Activated CD4-positive, alpha-beta T cell treated with anti-CD3 and anti-CD28 coated beads, Interleukin-2, Interleukin-6, amounts not matched to agents 100 ng/mL and 50 ng/mL, durations not matched to agents 16 hours and 8 hours (primary cell): ENCODE measurements at regions not wholly inside any gene's neighbourhood (a gene's known extent, or its start where the extent isn't known, plus 50 kb on each side); places are given as distances from the start of the nearest gene placed in this dataset.
"Not testable (repeated sequence)": the region's sequence is repeated elsewhere in the genome, so short reads cannot be mapped to it uniquely, and the experiment has no call there.

Experiments used
- DNase-seq: peaks from one replicate; pipeline ENCODE4 v3.0.0-alpha.2; 2020

DNA sequence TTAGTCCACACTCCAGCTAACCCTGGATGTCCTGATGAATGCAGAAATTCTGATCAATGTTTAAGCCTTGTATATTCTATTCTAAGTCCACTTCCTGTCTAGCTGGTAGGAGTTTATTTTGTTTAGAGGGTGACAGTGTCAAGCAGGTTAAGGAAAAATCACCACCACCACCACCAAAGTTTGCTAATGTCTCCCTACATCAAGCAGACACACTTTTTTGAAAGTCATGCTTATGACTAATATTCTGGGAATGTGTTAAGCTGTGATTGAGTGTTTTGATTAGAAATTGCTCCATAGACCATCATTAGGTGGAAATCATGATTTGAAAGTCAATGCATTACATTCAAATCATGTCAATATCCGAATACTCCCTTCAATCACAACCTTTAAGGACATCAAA lies 1530.1 kb downstream of the MAT2B start:
- DNase-seq, result no peak

DNA sequence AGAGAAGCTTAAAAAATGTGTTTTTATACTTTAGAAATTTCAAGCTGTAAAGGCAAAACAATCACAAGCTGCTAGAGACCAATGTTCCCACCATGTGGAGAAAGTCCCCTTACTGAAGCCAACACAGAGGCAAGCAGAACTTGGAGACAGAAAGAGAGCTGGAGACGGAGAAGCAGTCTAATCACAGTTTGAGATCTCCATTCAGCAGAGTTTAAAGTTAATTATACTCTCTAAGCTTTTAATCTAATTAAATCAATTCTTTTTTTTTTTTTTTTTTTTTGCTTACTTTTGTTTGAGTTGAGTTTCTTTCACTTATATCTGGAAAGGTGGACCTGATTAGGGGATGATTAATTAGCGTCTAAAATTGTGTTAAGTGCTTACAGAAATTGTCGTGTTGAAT lies 1534.3 kb downstream of the MAT2B start:
- DNase-seq, result no peak

DNA sequence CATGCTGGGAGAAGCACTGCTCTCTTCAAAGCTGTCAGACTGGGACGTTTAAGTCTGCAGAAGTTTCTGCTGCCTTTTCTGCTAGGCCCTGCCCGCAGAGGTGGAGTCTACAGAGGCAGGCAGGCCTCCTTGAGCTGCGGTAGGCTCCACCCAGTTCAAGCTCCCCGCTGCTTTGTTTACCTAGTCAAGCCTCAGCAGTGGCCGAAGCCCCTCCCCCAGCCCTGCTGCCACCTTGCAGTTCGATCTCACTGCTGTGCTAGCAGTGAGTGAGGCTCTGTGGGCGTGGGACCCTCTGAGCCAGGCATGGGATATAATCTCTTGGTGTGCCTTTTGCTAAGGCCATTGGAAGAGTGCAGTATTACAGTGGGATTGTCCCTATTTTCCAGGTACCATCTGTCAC lies 1540.5 kb downstream of the MAT2B start:
- not testable (repeated sequence) for DNase-seq

DNA sequence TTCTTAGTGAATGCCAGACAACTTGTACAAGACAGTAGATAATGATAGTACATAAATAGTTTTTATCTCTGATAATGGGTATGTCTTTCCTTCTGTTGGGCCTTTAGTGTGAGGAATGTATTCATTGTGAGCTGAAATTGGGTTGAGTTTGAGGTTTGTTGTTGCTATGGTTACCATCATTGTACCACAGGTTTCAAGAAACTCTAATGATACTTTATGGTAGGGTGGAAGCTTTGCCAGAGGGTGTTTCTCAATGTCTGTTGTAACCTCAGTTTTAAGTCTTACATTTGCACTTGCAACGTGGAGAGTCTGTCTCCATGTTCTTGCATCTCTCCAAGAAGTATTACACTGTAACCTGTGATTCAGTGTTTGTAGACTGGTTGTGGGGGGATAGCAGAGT lies 1550.1 kb downstream of the MAT2B start:
- no peak for DNase-seq

DNA sequence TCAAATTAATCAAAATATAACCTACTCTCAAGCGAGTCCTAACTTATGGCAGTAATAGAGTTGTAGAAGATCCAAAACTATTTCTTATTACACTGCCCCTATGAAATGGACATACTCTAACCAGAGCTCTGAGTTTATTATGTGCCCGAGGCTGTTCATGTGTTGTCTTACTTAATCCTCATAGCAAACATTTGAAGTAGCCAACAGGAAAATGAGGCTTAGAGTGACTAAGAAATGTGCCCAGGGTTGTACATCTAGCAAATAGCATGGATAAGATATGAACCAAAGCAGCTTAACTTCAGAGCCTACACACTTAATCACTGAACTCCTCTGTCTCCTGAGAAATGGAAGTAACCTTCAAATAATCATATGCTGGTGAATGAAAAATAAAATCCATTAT lies 1551.7 kb downstream of the MAT2B start:
- DNase-seq, result no peak

DNA sequence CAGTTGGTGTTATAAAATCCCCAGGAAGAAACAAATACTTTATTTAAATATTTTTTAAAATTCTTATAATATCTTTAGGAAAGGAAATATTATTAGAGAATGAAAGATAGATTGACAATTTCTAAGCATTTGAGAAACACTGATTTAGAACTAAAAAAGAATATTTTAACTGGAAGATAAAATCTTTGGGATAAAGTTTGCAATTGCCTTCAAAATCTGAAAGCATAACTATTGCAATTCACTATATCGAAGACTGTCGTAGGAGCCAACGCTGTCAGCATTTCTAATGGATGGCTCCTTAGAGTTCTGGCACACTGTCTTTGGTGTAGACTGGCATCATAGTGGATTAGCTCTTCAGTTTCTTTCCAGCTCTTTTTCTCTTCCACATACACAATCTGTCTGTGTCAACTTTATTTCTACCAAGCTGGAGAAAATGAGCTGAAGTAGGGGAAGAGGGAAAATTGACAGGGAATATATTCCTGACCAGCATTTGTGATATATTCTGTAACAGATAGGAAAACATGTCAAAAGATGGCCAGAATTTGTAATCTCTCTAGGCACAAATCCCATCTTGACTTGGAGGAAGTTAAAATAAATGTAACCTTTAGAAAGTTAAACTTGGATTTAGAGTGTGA lies 1561.4 kb downstream of the MAT2B start:
- no peak for DNase-seq

DNA sequence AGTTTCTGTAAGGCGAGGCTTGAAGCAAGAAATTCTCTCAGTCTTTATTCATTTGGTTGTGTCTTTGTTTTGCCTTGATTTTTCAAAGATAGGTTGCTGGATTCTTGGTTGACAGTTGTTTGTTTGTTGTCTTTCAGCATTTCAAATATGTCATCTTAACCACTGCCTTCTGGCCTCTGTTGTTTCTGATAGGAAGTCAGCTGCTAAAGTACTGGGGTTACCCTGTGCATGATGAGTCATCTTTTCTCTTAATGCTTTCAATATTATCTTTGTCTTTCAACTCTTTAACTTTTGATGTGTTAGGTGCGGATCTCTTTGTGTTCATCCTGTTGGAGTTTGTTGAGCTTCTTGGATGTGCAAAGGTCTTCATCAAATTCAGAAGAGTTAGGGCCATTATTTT lies 1571.3 kb downstream of the MAT2B start:
- DNase-seq, result no peak

DNA sequence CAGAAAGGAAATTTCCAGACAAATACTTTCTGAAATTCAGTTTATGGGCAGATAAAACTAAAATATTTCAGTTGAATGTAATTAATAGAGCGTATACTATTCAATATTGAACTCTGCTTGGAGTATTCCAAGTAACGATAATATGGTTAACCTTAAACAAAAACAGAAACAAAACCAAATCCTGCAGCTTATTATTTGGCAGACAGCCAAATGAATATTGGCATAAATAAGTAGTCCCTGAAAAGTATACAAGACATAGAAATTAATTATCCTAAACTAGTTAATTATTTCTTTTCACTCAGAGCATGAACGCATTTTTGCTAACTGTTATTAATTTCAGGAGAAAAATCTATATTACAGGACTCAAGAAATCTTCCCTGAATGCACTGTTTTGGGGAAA lies 1574.0 kb downstream of the MAT2B start:
- no peak for DNase-seq

DNA sequence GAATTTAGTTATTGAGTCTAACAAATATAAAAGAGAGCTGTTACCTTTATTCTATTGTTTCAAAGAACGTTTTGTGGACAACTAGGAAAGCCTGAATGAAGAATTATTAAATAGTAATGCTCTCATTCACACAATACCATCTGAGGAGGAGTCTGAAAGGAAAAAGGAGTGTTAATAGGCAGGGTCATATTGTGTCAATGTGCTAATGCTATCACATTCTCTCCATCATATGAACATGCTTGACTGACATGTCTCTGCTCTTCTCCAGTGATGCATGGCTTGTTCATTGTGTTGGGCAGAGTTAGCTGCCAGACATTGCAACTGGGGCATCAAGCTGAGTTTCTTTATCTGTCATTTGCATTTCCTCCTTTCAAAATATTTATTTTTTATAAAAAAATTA lies 1578.0 kb downstream of the MAT2B start:
- no peak for DNase-seq

DNA sequence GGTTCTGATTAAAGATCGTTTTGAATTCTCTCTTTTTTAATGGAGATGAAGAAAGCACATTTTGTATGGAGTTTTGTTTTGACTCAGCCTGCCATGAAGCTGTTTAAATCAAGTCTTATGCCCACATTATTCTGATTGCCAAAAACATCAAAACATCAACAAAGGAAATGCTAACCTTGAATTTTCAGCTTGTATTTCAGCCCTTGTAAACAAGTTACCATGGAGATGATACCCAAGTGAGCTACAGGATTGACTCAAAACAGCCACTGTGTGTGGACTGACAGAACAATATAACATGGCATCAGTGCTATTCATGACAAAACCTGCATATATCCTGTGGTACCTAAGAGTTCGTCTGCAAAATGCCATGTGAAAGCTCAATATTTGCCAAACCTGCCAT lies 1581.0 kb downstream of the MAT2B start:
- no peak for DNase-seq

DNA sequence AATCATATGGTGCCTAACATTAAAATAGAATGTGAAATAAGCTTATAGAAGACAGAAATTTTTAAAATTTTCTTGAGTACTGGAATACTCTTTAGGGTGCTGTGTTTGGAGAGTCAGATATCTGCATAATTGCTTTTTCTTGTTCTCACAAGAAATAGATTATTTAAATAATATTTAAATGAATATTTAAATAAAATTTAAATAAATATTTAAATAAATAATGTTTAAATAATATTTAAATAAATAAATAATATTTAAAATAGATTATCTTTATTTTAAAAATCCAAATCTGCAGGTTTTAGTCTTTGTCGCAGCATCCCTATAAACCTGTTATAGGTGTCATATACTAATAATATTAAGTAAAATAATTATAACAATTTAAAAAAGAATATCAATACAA lies 1589.4 kb downstream of the MAT2B start:
- DNase-seq, result no peak

DNA sequence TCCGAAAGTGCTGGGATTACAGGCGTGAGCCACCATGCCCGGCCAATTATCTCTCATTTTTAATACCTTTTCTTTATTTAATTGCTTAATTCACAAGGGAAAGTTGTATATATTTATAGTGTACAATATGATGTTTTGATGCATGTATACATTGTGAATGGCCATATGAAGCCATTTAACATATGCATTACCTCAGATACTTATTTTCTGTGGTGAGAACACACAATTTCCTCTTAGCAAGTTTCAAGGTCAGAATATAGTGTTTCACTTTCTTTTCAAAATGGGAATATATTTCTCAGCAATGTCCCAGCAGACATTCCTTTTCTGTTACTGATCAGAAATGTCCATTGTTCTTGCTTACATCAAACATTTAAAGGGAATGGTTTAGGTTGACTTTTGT lies 1596.3 kb downstream of the MAT2B start:
- no peak for DNase-seq

DNA sequence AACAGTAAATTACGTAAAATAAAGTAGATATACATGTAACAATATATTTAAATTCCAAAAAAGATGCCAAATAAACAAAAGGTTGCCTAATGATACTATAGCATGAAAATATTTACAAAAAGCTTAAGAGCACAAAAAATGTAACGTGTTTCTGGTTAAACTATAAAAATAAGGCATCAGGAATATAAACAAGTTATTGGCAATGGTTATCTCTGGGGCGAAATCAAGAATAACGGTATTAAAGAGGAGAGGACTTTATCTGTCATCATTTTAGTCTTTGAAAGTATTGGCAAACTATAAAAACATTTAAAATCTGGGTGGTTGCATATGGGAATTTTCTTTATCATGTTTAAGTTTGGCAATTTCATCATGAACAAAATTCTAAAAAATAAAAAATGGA lies 1599.2 kb downstream of the MAT2B start:
- no peak for DNase-seq

DNA sequence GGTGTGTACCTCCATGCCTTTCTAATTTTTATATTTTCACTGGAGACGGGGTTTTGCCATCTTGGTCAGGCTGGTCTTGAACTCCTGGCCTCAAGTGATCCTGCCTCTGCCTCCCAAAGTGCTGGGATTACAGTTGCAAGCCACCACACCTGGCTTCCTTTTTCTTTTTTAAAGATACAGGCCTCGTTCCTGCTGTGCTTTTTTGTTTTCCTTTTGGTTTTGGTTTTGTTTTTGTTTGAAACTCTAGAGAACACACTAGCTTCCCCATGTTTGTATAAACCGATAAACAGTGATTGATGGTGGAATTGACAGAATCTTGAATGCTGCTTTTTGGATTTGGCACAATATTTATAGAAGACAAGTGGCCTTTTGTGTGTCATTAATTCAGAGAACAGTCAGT lies 1603.4 kb downstream of the MAT2B start:
- DNase-seq, result no peak

DNA sequence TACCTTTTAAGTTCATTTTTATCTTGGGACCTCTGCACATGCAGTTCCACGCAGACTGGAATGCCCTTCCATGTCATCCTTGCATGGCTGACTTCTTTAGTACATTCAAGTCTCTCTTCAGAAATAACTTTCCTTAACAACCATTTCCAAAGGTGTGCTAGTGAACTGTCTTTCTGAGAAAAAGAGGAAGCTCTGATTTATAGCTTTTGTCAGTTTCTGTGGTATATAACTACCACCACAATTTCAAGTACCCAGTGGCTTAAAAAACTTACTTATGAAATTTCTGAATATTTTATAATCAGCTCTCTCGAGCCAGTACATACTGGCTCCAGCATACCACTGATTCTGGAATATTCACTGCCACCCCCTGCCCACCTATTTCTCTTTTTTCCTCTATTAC lies 1613.8 kb downstream of the MAT2B start:
- DNase-seq, result no peak

DNA sequence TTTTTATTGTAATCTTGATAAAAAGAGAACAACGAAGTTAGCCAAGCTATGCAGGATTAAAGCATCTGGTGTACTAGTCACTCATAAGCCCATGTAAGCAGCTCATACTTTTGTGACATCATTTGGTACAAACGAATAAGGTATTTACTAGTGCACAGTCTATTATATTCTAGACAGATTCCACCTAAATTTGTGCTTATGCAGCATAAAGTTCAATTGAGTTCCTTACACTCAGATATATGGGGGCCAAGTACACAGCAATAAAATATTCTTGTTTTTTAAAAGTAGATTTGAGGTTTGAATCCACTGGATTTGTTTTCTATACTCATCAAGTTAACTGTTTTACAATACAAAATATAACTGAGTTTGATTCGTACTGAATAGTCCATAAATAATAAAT lies 1621.2 kb downstream of the MAT2B start:
- no peak for DNase-seq

DNA sequence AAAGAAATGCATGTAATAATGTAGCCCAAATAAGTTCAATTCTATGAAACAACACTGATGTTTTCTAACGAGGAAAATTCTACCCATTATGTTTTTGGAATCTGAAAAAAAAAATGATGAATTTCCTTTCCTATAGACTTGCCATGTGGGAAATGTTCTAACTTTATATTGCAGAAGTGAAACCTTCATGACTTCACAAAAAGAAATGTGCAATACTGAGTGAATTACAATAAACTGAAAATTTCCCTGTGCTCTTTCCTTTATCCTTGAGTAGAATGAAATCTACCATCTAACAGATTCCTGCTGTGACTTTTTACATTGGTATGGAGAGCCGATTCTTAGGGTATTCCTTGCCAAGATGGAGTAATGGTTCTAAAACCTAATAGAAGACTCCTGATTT lies 1622.5 kb downstream of the MAT2B start:
- no peak for DNase-seq

DNA sequence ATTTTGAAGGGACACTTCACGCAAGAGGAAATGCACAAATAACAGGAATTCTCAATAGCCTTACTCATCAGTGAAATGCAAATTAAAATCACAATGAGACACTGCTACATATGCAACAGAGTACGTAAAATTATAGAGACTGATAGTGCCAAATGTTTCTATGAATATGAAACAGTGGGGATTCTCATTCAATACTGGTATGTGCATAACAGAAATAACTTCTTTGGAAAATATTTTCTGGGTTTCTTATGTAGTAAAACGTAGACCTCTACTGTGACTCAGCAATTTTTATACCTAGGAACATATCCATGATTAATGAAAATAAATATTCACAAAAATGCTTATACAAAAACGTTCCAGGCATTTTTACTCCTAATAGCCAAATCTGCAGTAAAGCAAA lies 1625.2 kb downstream of the MAT2B start:
- DNase-seq, result no peak

DNA sequence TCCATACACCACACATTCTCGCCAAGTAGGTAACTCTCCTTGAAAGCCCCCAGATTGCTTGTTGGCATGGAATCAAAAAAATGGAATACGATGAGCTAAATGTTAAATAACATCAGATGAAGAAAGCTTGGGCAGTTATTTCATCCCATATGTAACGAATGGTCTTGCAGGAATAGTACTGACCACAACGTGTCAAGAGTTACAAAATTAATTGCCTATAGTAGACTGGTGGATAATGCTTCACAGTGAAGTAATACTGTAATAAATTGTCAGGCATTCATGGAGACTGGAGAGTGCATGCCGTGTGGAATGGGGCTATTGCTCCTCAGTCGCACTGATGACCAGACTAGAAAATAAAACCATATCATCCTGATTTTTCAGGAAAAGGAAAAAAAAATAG lies 1628.7 kb downstream of the MAT2B start:
- no peak for DNase-seq

DNA sequence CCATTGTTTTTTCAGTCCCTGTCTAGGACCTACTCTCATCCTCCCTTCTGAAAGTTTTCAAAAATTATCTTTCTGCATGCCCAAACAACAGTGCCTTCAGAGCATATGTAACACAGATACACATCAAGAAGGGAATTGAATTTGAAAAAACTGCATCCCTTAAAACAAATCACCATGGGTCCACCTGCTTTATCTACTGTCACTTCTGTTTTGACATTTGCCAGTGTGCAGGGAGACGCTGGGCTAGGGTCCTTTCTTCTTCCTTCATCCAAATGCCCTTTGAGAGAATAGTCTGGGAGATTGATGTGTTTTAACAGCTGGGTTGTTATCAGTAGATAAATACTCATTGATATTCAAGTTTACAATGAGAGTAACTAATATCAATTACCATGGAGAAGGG lies 1630.1 kb downstream of the MAT2B start:
- no peak for DNase-seq

DNA sequence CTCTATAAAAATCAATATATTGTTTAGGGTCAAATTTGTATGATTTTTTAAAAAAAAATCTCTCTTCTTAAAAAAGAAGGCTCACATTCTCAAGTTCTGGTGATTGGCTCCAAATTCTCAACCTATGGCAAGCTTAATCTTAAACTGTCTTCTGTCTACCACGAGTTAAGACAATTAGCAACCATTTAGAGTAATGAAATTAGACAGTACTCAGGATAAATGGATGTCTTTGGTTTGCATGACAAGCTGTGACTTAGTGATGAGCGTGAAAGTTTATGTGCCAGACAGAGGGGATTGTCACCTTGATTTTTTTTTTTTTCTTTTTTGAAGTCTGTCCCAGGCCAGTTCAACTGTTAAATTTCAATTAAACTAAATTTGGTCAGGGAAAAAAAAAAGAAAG lies 1632.3 kb downstream of the MAT2B start:
- no peak for DNase-seq

DNA sequence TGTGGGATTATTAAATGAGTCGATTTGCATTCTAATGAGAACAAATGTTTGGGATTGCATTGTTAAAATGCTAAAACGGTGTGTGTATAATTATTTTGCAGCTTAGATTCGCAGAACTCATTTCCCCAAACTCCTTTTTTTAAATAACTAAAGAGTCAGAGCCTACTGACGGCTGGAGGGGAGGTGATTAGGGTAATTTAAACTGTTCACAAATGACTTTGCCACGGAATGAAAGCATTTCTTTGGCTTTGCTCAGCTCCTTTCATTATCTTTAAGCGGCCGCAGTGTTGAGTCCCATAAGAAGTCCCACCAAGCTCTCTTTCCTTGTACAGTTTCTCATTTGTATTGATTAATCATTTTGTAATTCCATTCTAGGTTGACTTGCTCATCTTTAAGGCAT lies 1632.8 kb downstream of the MAT2B start:
- no peak for DNase-seq

DNA sequence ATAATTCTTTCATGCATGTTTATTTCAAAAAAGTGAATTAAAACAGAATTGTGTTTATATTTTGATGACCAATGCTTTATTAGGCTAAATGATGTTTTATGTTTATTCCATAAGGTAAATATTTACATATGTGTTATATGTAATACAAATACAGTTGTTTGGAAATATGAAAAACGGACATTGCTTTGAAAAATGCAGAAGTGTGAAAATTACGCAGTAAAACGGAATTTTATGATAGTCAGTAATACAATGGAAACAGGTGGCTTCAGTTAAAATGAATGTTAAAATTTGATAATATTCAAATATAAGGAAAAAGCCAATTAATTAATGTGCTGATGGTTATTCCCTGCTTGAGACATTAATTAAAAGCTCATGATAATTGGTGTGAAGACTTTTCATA lies 1633.8 kb downstream of the MAT2B start:
- DNase-seq, result no peak

DNA sequence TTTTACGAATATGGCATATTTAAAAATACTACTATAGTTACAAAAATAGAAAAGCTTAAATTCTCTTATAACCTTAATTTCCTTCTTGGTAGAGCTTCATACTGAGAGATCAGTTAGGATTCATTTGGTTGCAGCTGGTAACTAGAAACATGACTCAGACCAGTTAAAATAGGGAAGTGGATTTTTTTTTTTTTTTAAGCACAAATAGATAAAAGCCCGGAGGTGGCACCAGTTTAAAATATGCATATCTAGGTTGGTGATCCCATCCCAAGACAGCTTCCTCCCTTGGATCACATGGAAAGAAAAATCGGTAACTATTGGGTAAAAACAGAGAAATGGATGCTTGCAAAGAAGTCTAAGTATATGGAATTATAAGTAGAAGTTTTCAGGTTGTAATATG lies 1634.3 kb downstream of the MAT2B start:
- DNase-seq, result no peak

DNA sequence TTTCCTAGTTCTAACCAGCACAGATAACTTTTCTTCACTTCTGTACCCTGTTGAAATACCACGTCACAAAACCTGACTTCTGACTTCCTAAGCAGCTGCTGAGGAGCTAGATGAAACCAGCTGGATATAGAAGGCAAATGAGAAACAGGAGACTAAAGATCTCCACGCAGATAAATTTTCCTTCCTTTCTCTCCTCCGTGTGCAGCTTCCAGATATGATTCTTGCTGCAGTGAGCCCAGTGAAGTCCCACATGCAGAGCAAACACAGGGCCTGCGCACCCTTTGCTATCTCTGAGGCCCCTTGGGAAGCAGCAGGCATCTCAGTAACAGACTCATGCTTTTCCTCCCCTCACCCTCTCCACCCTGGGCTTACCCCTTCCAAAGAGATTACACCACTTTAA lies 1638.3 kb downstream of the MAT2B start:
- DNase-seq, result no peak

DNA sequence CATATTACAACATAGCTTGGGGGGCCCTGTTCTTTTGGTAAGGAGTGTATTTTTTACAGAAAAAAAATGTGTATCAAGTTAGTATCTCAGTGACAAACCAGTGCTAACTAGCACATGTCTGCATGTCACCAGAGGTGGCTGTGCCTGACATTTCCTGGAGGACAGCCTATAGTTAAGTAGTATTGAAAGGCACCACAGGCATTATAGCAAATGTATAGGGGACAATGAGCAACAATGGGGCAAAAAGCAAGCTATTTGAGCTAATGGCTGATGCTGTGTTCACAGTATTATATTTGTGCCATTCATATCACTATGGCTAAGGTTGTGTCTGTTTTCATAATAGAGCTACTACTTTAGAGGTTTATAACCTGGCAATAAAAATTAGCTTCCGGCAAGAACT lies 1644.0 kb downstream of the MAT2B start:
- DNase-seq, result no peak
